Dendritic cell treated with granulocyte-macrophage colony-stimulating factor and Interleukin-4, amounts not matched to agents 40 ng/mL and 50 ng/mL, for 4 days (primary cell): ENCODE measurements at regions not wholly inside any gene's neighbourhood (a gene's known extent, or its start where the extent isn't known, plus 50 kb on each side); places are given as distances from the start of the nearest gene placed in this dataset.

Source experiments
- H3K27ac Mint-ChIP-seq: one replicate; pipeline ENCODE4 v1.8.0; 2022; ENCODE audit warnings: mild to moderate bottlenecking, mixed read lengths
- H3K27me3 Mint-ChIP-seq: one replicate; pipeline ENCODE4 v1.8.0; 2022; ENCODE audit warnings: mild to moderate bottlenecking, mixed read lengths
- H3K36me3 Mint-ChIP-seq: one replicate; pipeline ENCODE4 v1.8.0; 2022; ENCODE audit warnings: low read depth, mixed read lengths
- H3K4me1 Mint-ChIP-seq: one replicate; pipeline ENCODE4 v1.8.0; 2022; ENCODE audit warnings: low read depth, mixed read lengths
- H3K4me3 Mint-ChIP-seq: one replicate; pipeline ENCODE4 v1.8.0; 2022; ENCODE audit warnings: mild to moderate bottlenecking, moderate library complexity, mixed read lengths
- H3K9me3 Mint-ChIP-seq: one replicate; pipeline ENCODE4 v1.8.0; 2022; ENCODE audit warnings: mixed read lengths
- intact Hi-C: fragments of 100-400 bp; cut with micrococcal nuclease; formaldehyde crosslinking; loops from one replicate; pipeline ENCODE4 v1.15.0; 2022

- H3K4me1 Mint-ChIP-seq = no peaks in the 10 kb centered on the region
- H3K36me3 Mint-ChIP-seq = no peaks in the 10 kb centered on the region
- no peaks in the 10 kb centered on the region for H3K27me3 Mint-ChIP-seq
- no peak overlapping the region for H3K4me3 Mint-ChIP-seq
- no peaks in the 10 kb centered on the region for H3K9me3 Mint-ChIP-seq
- intact Hi-C loops = no loop called here
- H3K27ac Mint-ChIP-seq = no peak overlapping the region
Measured at GRCh38 chr1:208419746-208420420, 175.7 kb upstream of the PLXNA2 start.

- H3K9me3 Mint-ChIP-seq = no peaks in the 10 kb centered on the region
- no peaks in the 10 kb centered on the region for H3K36me3 Mint-ChIP-seq
- H3K4me1 Mint-ChIP-seq = no peaks in the 10 kb centered on the region
- no peak overlapping the region for H3K4me3 Mint-ChIP-seq
- H3K27ac Mint-ChIP-seq = no peak overlapping the region
- H3K27me3 Mint-ChIP-seq = no peaks in the 10 kb centered on the region
- intact Hi-C loops = no loop called here
Measured at GRCh38 chr1:208420696-208421095, 176.5 kb upstream of the PLXNA2 start.

- no peak overlapping the region for H3K27ac Mint-ChIP-seq
- intact Hi-C loops = no loop called here
- H3K36me3 Mint-ChIP-seq = no peaks in the 10 kb centered on the region
- H3K4me1 Mint-ChIP-seq = no peaks in the 10 kb centered on the region
- H3K9me3 Mint-ChIP-seq = no peaks in the 10 kb centered on the region
- no peaks in the 10 kb centered on the region for H3K27me3 Mint-ChIP-seq
- no peak overlapping the region for H3K4me3 Mint-ChIP-seq
Measured at GRCh38 chr1:208421486-208421885, 177.3 kb upstream of the PLXNA2 start.

- Mint-ChIP-seq H3K27me3 (no peaks in the 10 kb centered on the region), H3K4me1 (no peaks in the 10 kb centered on the region), H3K27ac (no peak overlapping the region), H3K4me3 (no peak overlapping the region), H3K36me3 (no peaks in the 10 kb centered on the region), H3K9me3 (no peaks in the 10 kb centered on the region)
- intact Hi-C loops = no loop called here
Measured at GRCh38 chr1:208423526-208423925, 179.3 kb upstream of the PLXNA2 start.

GRCh38 chr1:208425096-208425495 is 180.9 kb upstream of the PLXNA2 start:
- Mint-ChIP-seq H3K4me3 (no peak overlapping the region), H3K9me3 (no peaks in the 10 kb centered on the region), H3K27me3 (no peaks in the 10 kb centered on the region), H3K36me3 (no peaks in the 10 kb centered on the region), H3K4me1 (no peaks in the 10 kb centered on the region), H3K27ac (no peak overlapping the region)
- intact Hi-C loops = no loop called here

GRCh38 chr1:208430220-208430619 is 186.0 kb upstream of the PLXNA2 start:
- no peak overlapping the region for H3K27ac Mint-ChIP-seq
- intact Hi-C loops = no loop called here
- H3K27me3 Mint-ChIP-seq = no peaks in the 10 kb centered on the region
- no peak overlapping the region for H3K4me3 Mint-ChIP-seq
- H3K36me3 Mint-ChIP-seq = no peaks in the 10 kb centered on the region
- no peaks in the 10 kb centered on the region for H3K4me1 Mint-ChIP-seq
- H3K9me3 Mint-ChIP-seq = no peaks in the 10 kb centered on the region

- Mint-ChIP-seq H3K27ac (no peak overlapping the region), H3K9me3 (no peaks in the 10 kb centered on the region), H3K4me1 (no peaks in the 10 kb centered on the region), H3K36me3 (no peaks in the 10 kb centered on the region), H3K4me3 (no peak overlapping the region), H3K27me3 (no peaks in the 10 kb centered on the region)
- intact Hi-C loops = no loop called here
Measured at GRCh38 chr1:208431721-208432120, 187.5 kb upstream of the PLXNA2 start.

- H3K27me3 Mint-ChIP-seq = no peaks in the 10 kb centered on the region
- no peaks in the 10 kb centered on the region for H3K9me3 Mint-ChIP-seq
- no peak overlapping the region for H3K4me3 Mint-ChIP-seq
- intact Hi-C loops = no loop called here
- no peaks in the 10 kb centered on the region for H3K4me1 Mint-ChIP-seq
- H3K36me3 Mint-ChIP-seq = no peaks in the 10 kb centered on the region
- no peak overlapping the region for H3K27ac Mint-ChIP-seq
Measured at GRCh38 chr1:208432346-208432745, 188.2 kb upstream of the PLXNA2 start.

- no peaks in the 10 kb centered on the region for H3K4me1 Mint-ChIP-seq
- H3K36me3 Mint-ChIP-seq = no peaks in the 10 kb centered on the region
- H3K4me3 Mint-ChIP-seq = no peak overlapping the region
- no peaks in the 10 kb centered on the region for H3K27me3 Mint-ChIP-seq
- H3K9me3 Mint-ChIP-seq = no peaks in the 10 kb centered on the region
- no peak overlapping the region for H3K27ac Mint-ChIP-seq
- intact Hi-C loops = no loop called here
Measured at GRCh38 chr1:208433086-208433485, 188.9 kb upstream of the PLXNA2 start.

- intact Hi-C loops = no loop called here
- no peaks in the 10 kb centered on the region for H3K36me3 Mint-ChIP-seq
- no peaks in the 10 kb centered on the region for H3K27me3 Mint-ChIP-seq
- H3K4me1 Mint-ChIP-seq = no peaks in the 10 kb centered on the region
- H3K9me3 Mint-ChIP-seq = no peaks in the 10 kb centered on the region
- H3K4me3 Mint-ChIP-seq = no peak overlapping the region
- no peak overlapping the region for H3K27ac Mint-ChIP-seq
Measured at GRCh38 chr1:208433971-208434370, 189.8 kb upstream of the PLXNA2 start.

- Mint-ChIP-seq H3K4me1 (no peaks in the 10 kb centered on the region), H3K9me3 (peaks cover 2% of the 10 kb centered on the region), H3K4me3 (no peak overlapping the region), H3K27ac (no peak overlapping the region), H3K36me3 (no peaks in the 10 kb centered on the region), H3K27me3 (no peaks in the 10 kb centered on the region)
- intact Hi-C loops = no loop called here
Measured at GRCh38 chr1:208437401-208437800, 193.2 kb upstream of the PLXNA2 start.

GRCh38 chr1:208438112-208438699 is 194.0 kb upstream of the PLXNA2 start:
- Mint-ChIP-seq H3K27ac (no peak overlapping the region), H3K27me3 (no peaks in the 10 kb centered on the region), H3K4me1 (no peaks in the 10 kb centered on the region), H3K9me3 (peaks cover 10% of the 10 kb centered on the region), H3K36me3 (no peaks in the 10 kb centered on the region), H3K4me3 (no peak overlapping the region)
- intact Hi-C loops = no loop called here

- Mint-ChIP-seq H3K27me3 (peaks cover 2% of the 10 kb centered on the region), H3K9me3 (peaks cover 14% of the 10 kb centered on the region), H3K27ac (no peak overlapping the region), H3K36me3 (no peaks in the 10 kb centered on the region), H3K4me1 (no peaks in the 10 kb centered on the region), H3K4me3 (no peak overlapping the region)
- intact Hi-C loops = no loop called here
Measured at GRCh38 chr1:208445758-208446203, 201.6 kb upstream of the PLXNA2 start.

- Mint-ChIP-seq H3K4me1 (no peaks in the 10 kb centered on the region), H3K9me3 (peaks cover 14% of the 10 kb centered on the region), H3K36me3 (no peaks in the 10 kb centered on the region), H3K27me3 (peaks cover 2% of the 10 kb centered on the region), H3K4me3 (no peak overlapping the region), H3K27ac (no peak overlapping the region)
- intact Hi-C loops = no loop called here
Measured at GRCh38 chr1:208446271-208446691, 202.1 kb upstream of the PLXNA2 start.

GRCh38 chr1:208448425-208448824 is 204.2 kb upstream of the PLXNA2 start:
- peaks cover 1% of the 10 kb centered on the region for H3K9me3 Mint-ChIP-seq

More at GRCh38 chr1:208448425-208448824, 204.2 kb upstream of the PLXNA2 start:
- Mint-ChIP-seq H3K4me1 (no peaks in the 10 kb centered on the region), H3K36me3 (no peaks in the 10 kb centered on the region), H3K27ac (no peak overlapping the region), H3K27me3 (peaks cover 2% of the 10 kb centered on the region), H3K4me3 (no peak overlapping the region)
- intact Hi-C loops = no loop called here
